Fibroblast of skin of right biceps (primary cell): ENCODE measurements at regions not wholly inside any gene's neighbourhood (a gene's known extent, or its start where the extent isn't known, plus 50 kb on each side); places are given as distances from the start of the nearest gene placed in this dataset.

ENCODE experiments used
- DNase-seq: peaks from one replicate; pipeline ENCODE4 v3.0.0-alpha.2; 2013

DNA sequence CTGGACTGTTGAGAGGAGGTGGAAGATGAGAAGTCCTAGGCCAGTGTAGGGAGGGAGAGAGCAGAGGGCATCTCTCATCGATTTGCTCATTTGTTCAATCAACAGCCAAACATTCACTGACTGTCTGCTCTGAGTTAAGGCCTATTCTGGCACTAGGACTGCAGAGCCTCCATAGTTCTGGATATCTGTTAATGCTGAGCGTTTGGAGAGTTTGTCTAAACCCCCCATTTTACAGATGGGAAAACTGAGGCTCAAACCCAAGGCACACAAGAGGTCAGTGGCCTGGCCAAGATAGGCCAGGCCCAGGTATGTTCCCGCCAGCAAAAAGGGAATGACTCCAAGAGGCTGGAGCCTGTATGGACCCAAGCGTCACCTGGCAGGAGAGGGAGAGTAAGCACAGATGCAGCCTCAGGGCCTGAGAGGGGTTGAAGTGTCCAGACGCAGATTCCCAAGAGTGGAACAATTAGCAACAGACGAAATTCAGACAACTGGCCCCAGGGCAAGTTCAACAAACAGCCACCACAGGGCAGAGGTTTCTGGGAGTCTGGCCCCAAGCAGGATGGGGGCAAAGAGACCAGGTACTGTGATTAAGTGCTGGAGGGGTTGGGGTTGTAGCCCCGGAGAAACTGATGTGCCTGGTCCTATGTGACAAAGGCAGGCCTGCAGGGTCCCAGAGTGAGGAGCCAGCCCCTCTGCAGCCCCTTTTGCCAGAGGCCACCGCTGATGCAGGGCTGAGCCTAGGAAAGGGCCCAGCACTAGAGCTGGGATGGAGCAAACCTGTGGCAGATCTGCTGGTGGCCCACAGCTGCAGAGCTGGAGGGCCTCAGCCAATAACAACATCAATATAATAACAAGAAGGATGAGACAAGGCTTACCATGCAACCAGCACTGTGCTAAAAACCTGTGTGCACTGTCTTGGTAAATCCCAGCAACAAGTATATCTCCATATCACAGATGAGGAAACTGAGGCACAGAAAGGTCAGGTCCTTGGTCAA lies 245.1 kb upstream of the TLE3 start:
- no peak for DNase-seq

DNA sequence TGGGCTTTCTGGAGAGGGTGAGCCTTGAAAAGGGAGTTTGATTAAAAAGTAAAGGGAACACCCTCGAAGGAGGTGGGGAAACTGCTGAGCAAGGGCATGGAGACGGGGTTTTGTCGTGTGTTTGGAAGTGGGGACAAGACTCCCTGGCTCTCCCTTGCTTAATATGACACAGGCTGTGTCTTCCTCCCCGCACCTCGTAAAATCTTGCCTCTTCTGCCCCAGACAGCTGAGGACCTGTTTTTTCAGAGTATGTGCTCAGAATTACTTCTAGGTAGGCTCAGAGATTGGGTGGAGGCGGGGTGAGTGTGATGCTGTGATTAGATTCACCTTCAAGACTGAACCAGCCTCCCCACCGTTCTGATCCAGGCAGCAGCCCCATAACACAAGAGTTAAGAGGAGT lies 244.4 kb upstream of the TLE3 start:
- no peak for DNase-seq

DNA sequence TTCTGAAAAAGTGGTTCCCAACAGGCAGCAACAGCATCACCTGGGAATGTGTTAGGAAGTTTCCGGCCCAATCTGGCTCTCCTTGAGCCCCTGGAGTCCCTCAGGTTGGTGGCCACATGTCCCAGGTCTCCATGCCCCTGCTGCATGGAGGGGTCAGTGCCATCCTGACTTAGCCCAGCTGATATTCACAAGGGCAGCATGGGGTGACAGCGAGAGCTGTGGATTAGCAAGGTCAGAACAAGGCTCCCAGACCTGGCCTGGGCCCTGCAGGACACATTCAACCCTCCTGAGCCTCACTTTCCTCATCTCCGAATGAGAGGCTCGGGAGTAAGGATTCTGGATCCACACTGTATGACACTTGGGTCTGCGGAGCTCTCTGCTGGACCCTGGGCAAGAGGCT lies 243.8 kb upstream of the TLE3 start:
- DNase-seq = no peak

DNA sequence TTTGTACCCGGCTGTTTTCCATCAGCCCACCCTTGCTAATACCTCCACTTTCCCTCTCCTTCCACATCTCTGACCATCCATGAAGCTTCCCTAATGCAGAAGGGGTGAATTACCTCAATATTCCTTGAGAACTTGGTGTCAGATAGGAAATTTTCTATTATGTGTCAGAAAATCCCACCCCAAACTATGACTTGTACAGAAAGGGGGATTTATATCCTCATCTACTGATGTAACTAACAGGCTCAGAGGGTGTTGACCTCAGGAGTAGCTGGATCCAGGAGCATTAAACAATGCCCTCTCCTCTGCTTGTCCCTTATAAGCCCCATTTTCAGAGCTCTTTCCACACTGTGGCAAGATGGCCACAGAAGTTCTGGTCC lies 242.8 kb upstream of the TLE3 start:
- DNase-seq = no peak

DNA sequence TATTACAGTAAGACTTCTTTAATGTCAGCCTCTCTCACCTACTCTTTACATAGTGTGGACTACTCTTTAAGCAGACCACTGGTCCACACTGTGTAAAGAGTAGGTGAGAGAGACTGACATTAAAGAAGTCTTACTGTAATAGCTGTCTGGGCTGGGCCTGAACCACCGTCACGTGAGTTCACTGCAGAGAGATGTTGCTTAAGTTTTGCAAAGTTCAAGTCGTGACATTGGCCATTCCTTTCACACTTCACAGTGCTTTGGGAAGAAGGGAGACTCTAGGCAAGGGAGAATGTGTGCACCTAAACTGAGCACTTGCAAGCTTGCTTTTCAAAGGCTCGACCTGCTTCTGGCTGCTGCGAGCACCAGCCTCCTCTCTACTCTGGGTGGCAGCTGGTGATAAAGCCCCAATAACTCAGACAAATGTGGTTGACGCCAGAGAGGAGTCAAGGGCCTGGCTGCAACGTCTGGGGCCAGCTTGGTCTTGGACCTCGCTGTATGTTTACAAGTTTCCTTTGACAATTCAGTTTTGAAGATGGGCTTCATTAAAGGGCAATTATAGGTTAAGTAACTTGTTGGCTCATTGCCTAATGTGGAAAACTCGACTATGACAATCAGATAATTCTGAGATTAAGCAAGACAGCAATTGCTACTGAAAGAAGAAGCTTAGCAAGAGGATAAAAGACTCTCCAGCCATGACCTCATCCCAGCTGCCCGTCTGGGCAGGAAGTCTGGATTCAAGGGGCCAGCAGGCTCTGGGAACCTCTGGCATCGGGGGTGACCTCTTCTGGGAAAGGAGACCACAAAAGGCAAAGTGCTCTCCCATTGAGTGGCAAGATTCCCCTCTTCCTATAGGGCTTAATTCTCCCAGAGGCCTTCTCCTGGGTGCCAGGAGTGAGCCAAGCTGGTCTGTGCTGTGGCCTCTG lies 242.1 kb upstream of the TLE3 start:
- DNase-seq = no peak

DNA sequence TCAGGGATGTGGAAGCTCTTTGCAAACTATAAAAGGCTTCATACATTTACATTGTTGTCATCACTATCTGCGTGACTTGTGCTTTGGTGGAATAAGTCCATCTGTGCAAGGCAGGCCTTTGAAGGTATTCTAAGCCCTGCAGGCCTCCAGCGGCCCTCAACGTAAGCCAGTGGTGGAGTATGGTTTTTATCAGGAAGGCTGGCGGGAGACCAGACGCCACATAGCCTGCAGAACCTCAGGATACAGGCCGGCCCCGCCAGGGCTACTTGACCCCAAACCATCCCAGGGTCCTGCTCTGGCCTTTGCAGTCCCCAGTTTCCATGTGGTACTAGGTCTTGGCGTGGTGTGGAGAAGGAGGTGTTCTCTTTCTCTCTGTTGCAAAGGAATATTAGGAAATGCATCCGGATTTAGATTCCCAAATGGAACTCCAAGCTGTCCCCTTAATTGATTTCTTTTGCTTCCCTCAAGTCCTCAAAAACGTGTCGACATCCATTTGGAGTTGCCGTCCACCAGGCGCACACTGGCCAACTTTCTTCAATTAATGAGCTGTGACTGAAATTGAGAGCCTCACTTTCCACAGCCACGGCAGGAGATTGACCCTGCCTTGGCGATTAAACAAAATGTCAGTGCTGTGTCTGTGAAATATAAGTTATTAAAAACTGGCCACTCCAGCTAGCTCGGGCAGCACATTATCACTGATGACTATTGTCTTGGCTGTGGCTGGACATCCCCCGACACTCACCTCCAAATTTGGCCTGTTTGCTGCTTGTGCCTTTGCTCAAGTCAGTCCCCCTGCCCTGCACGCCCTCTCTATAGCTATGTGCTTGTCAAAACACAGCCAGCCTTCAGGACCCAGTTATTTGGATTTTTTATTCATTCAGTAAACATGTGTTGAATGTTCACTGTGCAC lies 239.8 kb upstream of the TLE3 start:
- DNase-seq = no peak

DNA sequence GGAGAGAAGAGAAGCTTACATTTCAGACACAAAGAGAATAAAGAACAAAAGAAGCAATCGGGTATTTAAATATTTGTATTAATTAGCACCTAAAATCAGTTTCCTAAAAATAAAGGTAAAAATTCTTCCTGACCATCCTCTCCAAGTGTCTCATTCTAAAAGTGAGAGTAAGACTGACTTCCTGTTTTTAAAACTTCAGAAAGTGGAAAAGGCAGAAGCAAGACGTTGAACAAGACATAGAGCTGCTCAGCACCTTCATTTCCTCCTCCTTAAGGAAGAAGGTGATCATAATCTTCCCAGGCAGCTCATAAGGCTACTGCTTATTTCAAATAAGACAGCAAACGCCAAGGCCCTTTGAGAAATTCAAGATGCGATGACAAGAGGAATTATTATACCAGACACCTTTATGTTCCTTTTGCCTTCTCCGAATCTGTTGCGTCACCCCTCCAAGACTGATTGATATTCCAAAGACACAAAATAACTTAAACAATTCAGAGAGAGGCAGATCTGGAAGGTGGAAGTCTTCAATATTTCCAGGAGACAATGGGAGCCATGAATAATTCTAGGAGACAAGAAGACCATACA lies 238.8 kb upstream of the TLE3 start:
- DNase-seq = no peak

DNA sequence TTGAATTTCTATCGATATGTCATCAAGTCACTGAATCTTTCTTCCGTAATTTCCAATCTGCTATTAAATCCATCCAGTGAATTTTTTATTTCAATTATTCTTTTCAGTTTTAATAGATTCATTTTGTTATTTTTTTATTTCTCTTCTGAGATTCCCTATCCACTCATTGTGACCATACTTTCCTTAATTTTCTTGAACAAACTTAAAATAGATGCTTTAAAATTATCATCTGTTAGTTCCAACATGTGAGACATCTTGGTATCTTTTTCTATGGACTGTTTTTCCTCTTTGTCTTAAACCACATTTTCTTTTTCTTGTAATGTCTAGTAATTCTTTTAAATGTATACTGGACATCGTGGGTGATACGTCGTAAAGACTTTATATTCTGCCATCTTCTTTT lies 236.6 kb upstream of the TLE3 start:
- DNase-seq = no peak

DNA sequence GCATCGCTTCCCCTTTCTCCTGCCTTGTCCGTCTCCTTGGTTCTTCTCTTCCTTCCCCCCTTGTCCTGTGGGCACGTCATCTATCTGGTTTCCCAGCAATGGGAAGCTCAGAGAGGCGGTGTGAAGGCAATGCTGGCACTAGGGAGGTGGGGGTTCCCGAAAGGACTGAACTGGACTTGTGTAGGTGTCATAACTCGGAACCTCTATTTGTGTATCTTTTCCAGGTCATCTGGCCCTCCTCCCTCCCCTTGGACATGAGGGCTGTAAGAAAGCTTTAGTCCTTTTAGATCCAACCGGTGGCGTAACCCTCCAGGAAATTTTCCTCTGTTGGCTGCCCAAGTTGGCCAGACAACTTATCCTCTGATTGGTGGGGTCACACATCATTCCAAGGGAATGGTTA lies 231.5 kb upstream of the TLE3 start:
- no peak for DNase-seq

DNA sequence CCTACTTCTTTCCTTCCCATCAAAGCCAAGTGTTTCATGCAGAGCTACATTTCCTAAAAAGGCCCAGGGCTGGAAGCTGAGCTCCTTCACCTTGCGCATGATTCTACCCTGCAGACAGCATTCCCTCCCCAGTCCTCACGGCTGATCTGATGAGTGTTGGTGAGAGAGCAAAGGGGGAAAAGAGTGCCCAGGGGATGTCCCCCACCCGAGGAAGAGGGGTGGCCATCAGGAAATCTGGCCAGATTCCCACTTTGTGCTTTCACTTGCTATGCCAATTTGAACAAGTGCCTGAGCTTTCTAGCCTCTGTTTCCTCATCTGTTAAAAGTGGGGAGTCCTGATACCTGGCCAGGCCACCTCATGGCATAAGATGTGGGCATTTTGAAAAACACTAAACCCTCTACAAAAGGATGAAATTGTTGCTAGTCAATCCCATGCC lies 231.0 kb upstream of the TLE3 start:
- DNase-seq = no peak

DNA sequence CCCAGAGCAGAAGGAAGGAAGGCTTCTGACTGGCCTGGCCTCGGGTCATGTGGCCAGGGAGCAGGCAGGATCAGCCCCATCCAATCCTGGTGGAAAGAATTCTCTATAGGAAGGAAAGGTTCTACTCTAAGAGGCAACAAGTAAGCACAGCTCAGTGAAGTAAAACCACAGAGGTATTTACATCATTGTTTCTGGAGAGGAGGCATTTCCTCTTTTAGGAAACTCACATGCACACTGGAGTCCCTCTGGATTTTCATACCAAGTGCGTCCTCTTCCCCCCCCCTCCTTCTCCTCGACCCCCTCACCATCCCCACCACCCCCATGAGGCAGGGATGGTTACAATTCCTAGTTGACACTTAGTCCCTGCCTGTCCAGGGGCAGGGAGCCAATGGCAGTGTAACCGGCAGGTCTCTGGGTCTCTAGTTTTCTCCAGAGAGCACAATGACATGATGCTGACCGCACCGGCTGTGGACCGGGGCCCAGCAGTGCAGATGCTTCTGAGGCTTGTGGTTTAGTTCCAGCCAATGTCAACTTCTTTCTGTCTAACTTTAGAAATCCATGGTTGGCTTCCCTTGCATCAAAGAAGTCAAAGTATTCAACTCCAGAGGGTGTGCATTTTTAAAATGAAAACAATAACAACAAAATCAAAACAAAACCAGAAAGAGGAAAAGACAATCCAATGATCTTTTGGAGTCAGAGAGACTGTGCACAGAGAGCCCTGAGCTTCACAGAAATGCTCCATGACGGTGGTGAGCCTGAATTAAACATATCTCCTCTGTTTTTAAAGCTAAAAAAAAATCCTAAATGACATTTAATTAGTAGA lies 230.3 kb upstream of the TLE3 start:
- DNase-seq = peak; percentile 92

DNA sequence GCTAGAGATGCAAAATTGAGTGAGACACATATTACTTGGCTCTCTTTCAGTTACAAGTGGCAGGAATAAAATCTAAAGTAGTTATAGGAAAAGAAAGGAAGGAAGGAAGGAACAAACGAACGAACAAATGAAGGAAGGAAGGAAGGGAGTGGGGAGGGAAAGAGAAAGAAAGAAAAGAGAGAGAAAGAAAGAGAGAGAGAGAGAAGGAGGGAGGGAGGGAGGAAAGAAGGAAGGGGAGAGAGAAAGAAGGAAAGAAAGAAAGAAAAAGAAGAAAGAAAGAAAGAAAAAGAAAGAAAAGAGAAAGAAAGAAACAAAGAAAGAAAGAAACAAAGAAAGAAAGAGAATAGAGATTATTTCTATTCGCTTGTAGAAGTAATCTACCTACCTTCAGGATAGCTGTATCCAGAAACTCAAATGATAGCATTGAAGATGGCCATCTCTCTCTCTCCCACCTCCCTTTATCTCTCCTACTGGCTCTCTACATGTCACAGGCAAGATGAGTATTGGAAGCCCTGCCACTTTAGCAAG lies 229.7 kb upstream of the TLE3 start:
- DNase-seq = no peak

DNA sequence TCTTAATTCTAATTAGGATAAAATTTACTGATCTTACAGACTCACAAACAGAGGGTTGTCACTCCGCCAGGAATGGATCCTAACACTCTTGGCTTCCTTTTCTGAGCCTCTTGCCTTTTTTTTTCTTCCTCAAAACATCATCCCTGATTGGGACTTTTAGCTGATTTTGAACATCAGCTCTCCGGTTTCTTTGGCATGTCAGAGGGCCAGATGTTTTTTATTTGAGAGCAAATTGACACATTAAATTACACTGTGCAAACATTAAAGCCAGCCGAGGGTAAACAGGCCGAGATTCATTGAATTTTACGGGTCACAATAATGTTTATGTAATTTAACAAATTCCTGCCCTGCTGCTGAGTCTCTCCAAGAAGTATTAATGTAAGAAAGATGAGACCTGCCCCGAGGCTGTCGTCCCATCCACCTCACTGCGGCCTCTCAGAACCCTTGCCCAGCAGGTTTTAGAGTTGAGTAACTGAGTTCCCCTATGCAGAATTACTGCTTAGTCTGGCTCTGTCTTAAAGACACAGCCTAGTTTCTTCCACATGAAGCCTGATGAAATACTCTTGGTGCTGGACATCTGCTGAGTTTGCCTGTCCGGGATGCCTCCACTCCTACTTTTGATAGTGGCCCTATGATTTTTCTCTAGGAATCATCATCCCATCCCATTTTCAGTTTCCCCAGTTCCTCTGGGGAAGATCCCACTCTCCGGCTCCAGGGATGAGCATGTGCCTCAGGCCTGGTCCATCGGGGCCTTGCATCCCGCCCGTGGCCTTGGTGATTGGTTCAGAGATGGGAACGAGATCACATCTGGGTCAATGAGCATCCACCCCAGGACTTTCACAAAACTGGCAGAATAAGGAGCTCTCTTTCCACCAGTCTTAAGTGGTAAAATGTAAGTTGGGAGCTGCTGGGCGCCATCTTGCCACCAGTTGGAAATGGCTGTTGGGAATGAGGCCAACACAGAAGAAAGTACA lies 226.6 kb upstream of the TLE3 start:
- DNase-seq = peak; percentile 78

DNA sequence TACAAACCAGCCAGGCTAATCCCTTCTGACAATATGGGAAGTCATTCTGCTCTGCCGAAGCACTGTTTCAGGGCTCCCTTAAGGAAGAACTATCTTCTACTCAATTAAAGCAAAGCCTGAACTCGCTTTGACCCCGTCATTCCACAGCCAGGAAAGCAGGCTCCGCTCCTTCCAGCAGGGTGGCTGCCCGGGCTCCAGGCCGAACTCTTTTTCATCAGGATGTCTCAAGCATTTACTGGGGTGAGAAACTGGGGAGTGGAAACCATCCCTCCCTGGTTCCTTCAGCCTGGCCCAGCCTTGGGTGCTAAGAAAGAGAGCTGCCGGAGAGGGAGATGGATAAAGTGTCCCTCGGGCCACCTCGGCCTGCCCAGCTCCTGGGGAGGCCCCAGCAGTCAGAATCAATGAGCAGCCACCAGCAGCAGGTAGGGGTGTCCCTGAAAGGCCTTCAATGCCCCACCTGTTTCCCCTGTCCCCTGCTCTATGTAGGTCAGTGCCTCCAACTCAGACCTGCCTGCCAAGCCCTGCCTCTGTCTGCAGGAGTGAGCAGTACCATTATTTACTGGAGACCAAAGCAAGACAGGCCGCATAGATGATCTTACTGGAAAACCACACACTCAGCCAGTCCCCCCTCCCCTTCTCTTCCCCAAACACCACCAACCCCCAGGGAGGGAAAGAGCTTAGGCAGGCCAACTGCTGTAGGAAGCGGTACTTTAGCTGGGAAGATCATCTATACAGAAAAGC lies 225.6 kb upstream of the TLE3 start:
- DNase-seq = peak; percentile 83

DNA sequence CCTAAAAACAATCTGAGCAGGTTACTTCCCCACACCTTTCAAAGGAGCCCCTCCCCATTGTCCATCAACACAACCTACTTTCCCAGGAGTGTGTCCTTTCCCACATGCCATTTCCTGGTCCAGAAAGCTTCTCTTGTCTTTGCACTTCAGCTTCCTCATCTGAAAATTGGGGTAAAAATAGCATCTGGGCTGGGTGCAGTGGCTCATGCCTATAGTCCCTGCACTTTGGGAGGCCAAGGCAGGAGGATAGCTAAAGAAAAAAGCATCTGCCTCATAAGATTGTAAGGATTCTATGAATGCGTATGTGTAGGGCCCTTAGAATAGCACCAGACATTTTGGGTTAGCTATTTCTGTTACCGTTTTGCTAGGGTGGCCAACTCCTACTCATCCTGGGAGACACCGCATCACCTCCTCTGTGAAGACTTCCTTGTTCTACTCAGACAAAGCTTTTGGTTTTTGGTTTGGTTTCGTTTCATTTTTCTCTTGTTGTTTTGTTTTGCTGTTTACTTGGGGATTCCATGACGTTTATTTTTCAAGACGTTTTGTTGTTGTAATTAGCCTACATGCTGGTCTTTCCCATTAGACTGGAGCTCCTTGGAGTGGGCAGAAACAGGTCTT lies 224.4 kb upstream of the TLE3 start:
- DNase-seq = no peak

DNA sequence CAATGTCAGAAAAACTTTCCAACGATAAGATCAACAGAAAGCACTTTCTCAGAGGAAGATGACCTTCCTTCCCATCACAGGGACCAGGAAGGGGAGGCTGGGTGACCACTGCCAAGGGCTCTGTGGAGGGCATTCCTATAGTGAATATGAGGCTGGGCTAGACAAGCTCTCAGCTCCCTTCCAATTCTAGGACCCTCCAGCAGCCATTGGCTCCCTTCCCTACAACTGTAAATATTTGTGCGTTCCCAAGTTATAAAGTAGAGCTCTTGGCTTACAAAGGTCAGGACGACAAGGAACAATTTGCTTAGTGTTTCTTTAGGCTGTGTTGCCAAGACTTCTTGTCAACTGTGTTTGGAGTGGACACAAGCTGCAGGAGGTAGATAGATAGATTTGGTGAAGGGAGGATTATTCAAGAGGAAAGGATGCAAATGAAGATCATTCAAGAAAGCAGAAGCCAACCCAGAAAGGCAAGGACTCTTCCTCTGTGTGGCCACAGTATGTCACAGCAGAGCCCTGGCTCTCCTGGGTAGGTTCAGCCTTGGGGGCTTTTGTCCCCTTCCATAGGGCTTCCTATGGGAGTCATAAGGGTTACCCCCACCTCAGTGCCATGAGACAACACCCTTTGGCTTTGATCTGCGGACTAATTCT lies 223.6 kb upstream of the TLE3 start:
- no peak for DNase-seq

DNA sequence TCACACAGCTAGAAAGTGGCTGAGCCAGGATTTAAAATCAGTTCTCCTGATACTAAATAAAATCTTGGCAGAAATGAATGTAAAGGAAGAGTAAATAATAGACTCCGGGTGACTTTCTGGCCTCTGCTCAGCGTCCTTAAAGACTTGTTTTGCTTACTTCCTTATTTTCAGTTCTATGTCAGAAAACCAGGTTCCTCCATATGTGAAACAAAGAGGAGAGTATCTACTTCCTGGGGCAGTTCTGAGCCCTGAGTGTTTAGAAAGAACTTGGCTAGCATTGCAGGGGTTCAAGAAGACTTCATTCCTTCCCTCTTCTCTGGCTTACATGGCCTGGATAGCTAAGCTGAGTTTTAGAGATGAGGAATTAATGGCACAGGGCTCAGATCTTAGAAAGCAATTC lies 222.8 kb upstream of the TLE3 start:
- no peak for DNase-seq

DNA sequence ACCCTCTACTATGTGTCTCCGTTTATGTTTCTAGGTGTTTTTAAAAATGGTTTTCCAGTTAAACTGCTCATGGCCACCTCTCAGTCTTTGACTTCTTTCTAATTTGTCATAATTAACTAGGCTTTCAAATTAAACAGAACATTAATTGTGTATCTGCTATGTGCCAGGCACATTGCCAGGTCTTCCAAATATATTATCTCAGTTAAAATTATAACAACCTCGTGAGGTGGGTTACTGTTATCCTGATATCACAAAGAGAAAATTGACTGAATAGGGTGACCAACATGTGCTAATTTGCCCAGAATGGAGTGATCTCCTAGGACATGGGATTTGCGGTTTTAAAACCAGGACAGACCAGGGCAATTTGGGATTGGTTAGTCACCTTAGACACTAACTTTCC lies 222.4 kb upstream of the TLE3 start:
- no peak for DNase-seq
